NCI-H2107 treated with DMSO at 0.1 percent for 48 hours (cell line): ENCODE measurements at regions not wholly inside any gene's neighbourhood (a gene's known extent, or its start where the extent isn't known, plus 50 kb on each side); places are given as distances from the start of the nearest gene placed in this dataset.
A peak's percentile ranks its signal among the peaks of the same experiment; 100 is the strongest.
"Not testable (repeated sequence)": the region's sequence is repeated elsewhere in the genome, so short reads cannot be mapped to it uniquely, and the experiment has no call there.

Experiments used
- DNase-seq: peaks from one replicate; lab custom pipeline; 2025; ENCODE audit not compliant: unreplicated experiment; lab: John Stamatoyannopoulos, UW

GRCh38 chr4:188432328-188432727 is 293.1 kb downstream of the TRIML1 start:
- DNase-seq: no peak

GRCh38 chr4:188433741-188434315 is 294.6 kb downstream of the TRIML1 start:
- no peak for DNase-seq

- DNase-seq: no peak
Measured at GRCh38 chr4:188434643-188435042, 295.4 kb downstream of the TRIML1 start.

- DNase-seq: no peak
Measured at GRCh38 chr4:188435381-188435780, 296.1 kb downstream of the TRIML1 start.

GRCh38 chr4:188437535-188437934 is 298.3 kb downstream of the TRIML1 start:
- no peak for DNase-seq

- DNase-seq: peak; percentile 2
Measured at GRCh38 chr4:188438391-188438824, 299.2 kb downstream of the TRIML1 start.

GRCh38 chr4:188439641-188440311 is 300.5 kb downstream of the TRIML1 start:
- peak; percentile 37 for DNase-seq

- no peak for DNase-seq
Measured at GRCh38 chr4:188444500-188444899, 305.3 kb downstream of the TRIML1 start.

GRCh38 chr4:188448996-188449395 is 309.8 kb downstream of the TRIML1 start:
- not testable (repeated sequence) for DNase-seq

- no peak for DNase-seq
Measured at GRCh38 chr4:188450571-188450970, 311.3 kb downstream of the TRIML1 start.

- DNase-seq: no peak
Measured at GRCh38 chr4:188452097-188452496, 312.9 kb downstream of the TRIML1 start.

GRCh38 chr4:188454575-188454974 is 315.3 kb downstream of the TRIML1 start:
- DNase-seq: no peak

- DNase-seq: no peak
Measured at GRCh38 chr4:188455062-188455752, 316.0 kb downstream of the TRIML1 start.

GRCh38 chr4:188459381-188459780 is 320.1 kb downstream of the TRIML1 start:
- no peak for DNase-seq

GRCh38 chr4:188463909-188464308 is 324.7 kb downstream of the TRIML1 start:
- DNase-seq: no peak

- no peak for DNase-seq
Measured at GRCh38 chr4:188466001-188466400, 326.8 kb downstream of the TRIML1 start.

- no peak for DNase-seq
Measured at GRCh38 chr4:188484256-188484655, 345.0 kb downstream of the TRIML1 start.

GRCh38 chr4:188485906-188486305 is 346.7 kb downstream of the TRIML1 start:
- DNase-seq: no peak

- no peak for DNase-seq
Measured at GRCh38 chr4:188492886-188493285, 353.6 kb downstream of the TRIML1 start.

GRCh38 chr4:188495169-188495568 is 355.9 kb downstream of the TRIML1 start:
- DNase-seq: no peak

- no peak for DNase-seq
Measured at GRCh38 chr4:188511431-188511830, 372.2 kb downstream of the TRIML1 start.

GRCh38 chr4:188532751-188533150 is 393.5 kb downstream of the TRIML1 start:
- no peak for DNase-seq
